ENCODE measurements at regions not wholly inside any gene's neighbourhood (a gene's known extent, or its start where the extent isn't known, plus 50 kb on each side); places are given as distances from the start of the nearest gene placed in this dataset.
"Not testable (repeated sequence)": the region's sequence is repeated elsewhere in the genome, so short reads cannot be mapped to it uniquely, and the experiment has no call there.

GRCh38 chr5:82944267-82944666, 132.9 kb downstream of the TMEM167A start:
- TF ChIP-seq POLR2AphosphoS5 (IDR thresholded peaks at IDR 0.05; ENCODE audit: low read depth, low read length); POLR2A (IDR thresholded peaks at IDR 0.05; ENCODE audit: low read depth, low read length); SPI1 (IDR thresholded peaks at IDR 0.05; ENCODE audit: low read depth, low read length); PAX5 (IDR thresholded peaks at IDR 0.05; ENCODE audit: insufficient read depth, low read length, severe bottlenecking); TAF1 (IDR thresholded peaks at IDR 0.05; ENCODE audit: low read depth, low read length); POU2F2 (IDR thresholded peaks at IDR 0.05; ENCODE audit: low read depth, low read length): not testable (repeated sequence)
